ENCODE measurements at regions not wholly inside any gene's neighbourhood (a gene's known extent, or its start where the extent isn't known, plus 50 kb on each side); places are given as distances from the start of the nearest gene placed in this dataset.

GRCh38 chr14:44873536-44873935, 88.2 kb downstream of the KLHL28 start:
- Mint-ChIP-seq H3K4me1 (ENCODE audit: low read depth) (no peaks in the 10 kb centered on the region), H3K36me3 (ENCODE audit: low read depth) (no peaks in the 10 kb centered on the region), H3K4me3 (no peak overlapping the region), H3K27ac (no peak overlapping the region), H3K9me3 (peaks cover 3% of the 10 kb centered on the region), H3K27me3 (peaks cover 15% of the 10 kb centered on the region)
- DNase-seq (no peak), ATAC-seq (no peak)
- intact Hi-C loops (cut with micrococcal nuclease) = no loop called here
- POLR2A ChIA-PET = no interaction called here
- CTCF ChIA-PET = no interaction called here
- no peak for TF ChIP-seq CTCF (IDR thresholded peaks at IDR 0.05)

GRCh38 chr14:44866770-44867169, 95.0 kb downstream of the KLHL28 start:
- TF ChIP-seq CTCF (IDR thresholded peaks at IDR 0.05) = no peak
- Mint-ChIP-seq H3K27me3 (no peaks in the 10 kb centered on the region), H3K27ac (no peak overlapping the region), H3K9me3 (peaks cover 3% of the 10 kb centered on the region), H3K36me3 (ENCODE audit: low read depth) (no peaks in the 10 kb centered on the region), H3K4me3 (no peak overlapping the region), H3K4me1 (ENCODE audit: low read depth) (no peaks in the 10 kb centered on the region)
- no peak for ATAC-seq
- CTCF ChIA-PET = interaction anchor here (1.4 kb wide), 1 partner anchor 20 kb away, joined by 3 read pairs; no protein-coding TSS in a partner anchor
- no peak for DNase-seq
- intact Hi-C loops (cut with micrococcal nuclease) = no loop called here
- POLR2A ChIA-PET = interaction anchor here (1.0 kb wide), 1 partner anchor 19 kb away, joined by 3 read pairs; no protein-coding TSS in a partner anchor

- TF ChIP-seq CTCF (IDR thresholded peaks at IDR 0.05) = no peak
- H3K36me3 Mint-ChIP-seq (ENCODE audit: low read depth) = no peaks in the 10 kb centered on the region
- intact Hi-C loops (cut with micrococcal nuclease) = no loop called here
- no peaks in the 10 kb centered on the region for H3K27me3 Mint-ChIP-seq
- H3K4me1 Mint-ChIP-seq (ENCODE audit: low read depth) = no peaks in the 10 kb centered on the region
- no peak for ATAC-seq
- ChIA-PET POLR2A (no interaction called here), CTCF (no interaction called here)
- H3K9me3 Mint-ChIP-seq = peaks cover 3% of the 10 kb centered on the region
- H3K27ac Mint-ChIP-seq = no peak overlapping the region
- no peak for DNase-seq
- no peak overlapping the region for H3K4me3 Mint-ChIP-seq
These were observed 95.4 kb downstream of the KLHL28 start for GRCh38 chr14:44866322-44866721.

- DNase-seq (no peak), ATAC-seq (no peak)
- H3K27me3 Mint-ChIP-seq = no peaks in the 10 kb centered on the region
- intact Hi-C loops (cut with micrococcal nuclease) = no loop called here
- ChIA-PET POLR2A (no interaction called here), CTCF (no interaction called here)
- no peaks in the 10 kb centered on the region for H3K36me3 Mint-ChIP-seq (ENCODE audit: low read depth)
- H3K4me1 Mint-ChIP-seq (ENCODE audit: low read depth) = no peaks in the 10 kb centered on the region
- H3K9me3 Mint-ChIP-seq = no peaks in the 10 kb centered on the region
- no peak overlapping the region for H3K27ac Mint-ChIP-seq
- no peak for TF ChIP-seq CTCF (IDR thresholded peaks at IDR 0.05)
- no peak overlapping the region for H3K4me3 Mint-ChIP-seq
These were observed 98.5 kb downstream of the KLHL28 start for GRCh38 chr14:44863271-44863670.

GRCh38 chr14:44854114-44854513, 107.6 kb downstream of the KLHL28 start:
- Mint-ChIP-seq H3K36me3 (ENCODE audit: low read depth) (no peaks in the 10 kb centered on the region), H3K27me3 (peaks cover 18% of the 10 kb centered on the region), H3K4me3 (no peak overlapping the region), H3K27ac (no peak overlapping the region), H3K4me1 (ENCODE audit: low read depth) (no peaks in the 10 kb centered on the region), H3K9me3 (no peaks in the 10 kb centered on the region)
- ChIA-PET CTCF (no interaction called here), POLR2A (no interaction called here)
- intact Hi-C loops (cut with micrococcal nuclease) = no loop called here
- no peak for TF ChIP-seq CTCF (IDR thresholded peaks at IDR 0.05)
- no peak for ATAC-seq
- DNase-seq = peak; percentile 4

All from activated CD8-positive, alpha-beta T cell treated with anti-CD3 and anti-CD28 coated beads for 36 hours (primary cell).